Cardiac septum (tissue), 1 donor: ENCODE measurements at regions not wholly inside any gene's neighbourhood (a gene's known extent, or its start where the extent isn't known, plus 50 kb on each side); places are given as distances from the start of the nearest gene placed in this dataset.

ENCODE experiments used
- DNase-seq: peaks from one replicate; pipeline ENCODE4 v3.0.0-alpha.2; 2020; ENCODE audit warnings: low spot score
- intact Hi-C: fragments of 100-400 bp; cut with DNase I; formaldehyde crosslinking; loops from one replicate; pipeline ENCODE4 v1.14.0; 2022
- donor health status: DM: no; HTN: no; CAD: no.

- intact Hi-C loops: loop anchor here (5.0 to 10.0 kb wide), 3 partner anchors 178 to 364 kb away; no protein-coding TSS in a partner anchor
- peak; percentile 87 for DNase-seq
Measured at GRCh38 chr10:78408671-78409472, 375.2 kb downstream of the RPS24 start.

- intact Hi-C loops: no loop called here
- peak; percentile 65 for DNase-seq
Measured at GRCh38 chr10:78410046-78410965, 376.6 kb downstream of the RPS24 start.

- intact Hi-C loops: no loop called here
- DNase-seq: peak; percentile 24
Measured at GRCh38 chr10:78411716-78412115, 378.1 kb downstream of the RPS24 start.

GRCh38 chr10:78412605-78413004 is 378.9 kb downstream of the RPS24 start:
- peak; percentile 20 for DNase-seq
- intact Hi-C loops: no loop called here

- DNase-seq: peak; percentile 73
- intact Hi-C loops: no loop called here
Measured at GRCh38 chr10:78413076-78414055, 379.7 kb downstream of the RPS24 start.

- intact Hi-C loops: no loop called here
Measured at GRCh38 chr10:78414380-78414779, 380.7 kb downstream of the RPS24 start.

GRCh38 chr10:78415111-78415510 is 381.4 kb downstream of the RPS24 start:
- DNase-seq: peak; percentile 29
- intact Hi-C loops: no loop called here

More at GRCh38 chr10:78414380-78414779, 380.7 kb downstream of the RPS24 start:
- peak; percentile 44 for DNase-seq

- intact Hi-C loops: no loop called here
- peak; percentile 22 for DNase-seq
Measured at GRCh38 chr10:78416031-78417011, 382.7 kb downstream of the RPS24 start.

GRCh38 chr10:78417425-78418370 is 384.0 kb downstream of the RPS24 start:
- DNase-seq: peak; percentile 70

GRCh38 chr10:78419481-78420265 is 386.0 kb downstream of the RPS24 start:
- intact Hi-C loops: loop anchor here (10.0 kb wide), 1 partner anchor 775 kb away; no protein-coding TSS in a partner anchor
- peak; percentile 20 for DNase-seq

More at GRCh38 chr10:78417425-78418370, 384.0 kb downstream of the RPS24 start:
- intact Hi-C loops: no loop called here

- DNase-seq: peak; percentile 74
- intact Hi-C loops: loop anchor here (10.0 kb wide), 1 partner anchor 774 kb away; no protein-coding TSS in a partner anchor
Measured at GRCh38 chr10:78420946-78421735, 387.5 kb downstream of the RPS24 start.

- intact Hi-C loops: loop anchor here (10.0 kb wide), 1 partner anchor 771 kb away; no protein-coding TSS in a partner anchor
- DNase-seq: peak; percentile 9
Measured at GRCh38 chr10:78424050-78424449, 390.4 kb downstream of the RPS24 start.

- intact Hi-C loops: loop anchor here (10.0 kb wide), 1 partner anchor 770 kb away; no protein-coding TSS in a partner anchor
Measured at GRCh38 chr10:78424723-78425122, 391.1 kb downstream of the RPS24 start.

GRCh38 chr10:78426181-78426580 is 392.5 kb downstream of the RPS24 start:
- intact Hi-C loops: loop anchor here (10.0 kb wide), 1 partner anchor 769 kb away; no protein-coding TSS in a partner anchor
- DNase-seq: no peak

More at GRCh38 chr10:78424723-78425122, 391.1 kb downstream of the RPS24 start:
- no peak for DNase-seq

GRCh38 chr10:78427497-78428031 is 393.9 kb downstream of the RPS24 start:
- no peak for DNase-seq
- intact Hi-C loops: loop anchor here (10.0 kb wide), 1 partner anchor 767 kb away; no protein-coding TSS in a partner anchor
